OCI-LY1 (cell line): ENCODE measurements at regions not wholly inside any gene's neighbourhood (a gene's known extent, or its start where the extent isn't known, plus 50 kb on each side); places are given as distances from the start of the nearest gene placed in this dataset.

ENCODE experiments used
- CTCF ChIP-seq: fragments of 200-600 bp; sonication (generic), shearing (Covaris generic); IDR thresholded peaks from 2 replicates; pipeline ENCODE4 v1.5.1; 2017; ENCODE audit warnings: mild to moderate bottlenecking, antibody characterized with exemption, low read length, moderate library complexity, mixed read lengths
- EZH2 ChIP-seq: fragments of 200-600 bp; sonication (generic), shearing (Covaris generic); IDR thresholded peaks from 2 replicates; pipeline ENCODE4 v1.8.0; 2017; ENCODE audit warnings: borderline replicate concordance, mixed run types, mild to moderate bottlenecking, antibody characterized with exemption, low read length, moderate library complexity, mixed read lengths

- TF ChIP-seq CTCF (no peak), EZH2 (no peak)
Measured at GRCh38 chr4:135225551-135225950, 1024.0 kb upstream of the PABPC4L start.
